HG03108 (cell line): ENCODE measurements at regions not wholly inside any gene's neighbourhood (a gene's known extent, or its start where the extent isn't known, plus 50 kb on each side); places are given as distances from the start of the nearest gene placed in this dataset.

Source experiments
- ATAC-seq: cut with Tn5 transposase; IDR thresholded peaks from one replicate; pipeline ENCODE4 v1.9.1; 2021; ENCODE audit warnings: moderate library complexity; ENCODE audit not compliant: unreplicated experiment

DNA sequence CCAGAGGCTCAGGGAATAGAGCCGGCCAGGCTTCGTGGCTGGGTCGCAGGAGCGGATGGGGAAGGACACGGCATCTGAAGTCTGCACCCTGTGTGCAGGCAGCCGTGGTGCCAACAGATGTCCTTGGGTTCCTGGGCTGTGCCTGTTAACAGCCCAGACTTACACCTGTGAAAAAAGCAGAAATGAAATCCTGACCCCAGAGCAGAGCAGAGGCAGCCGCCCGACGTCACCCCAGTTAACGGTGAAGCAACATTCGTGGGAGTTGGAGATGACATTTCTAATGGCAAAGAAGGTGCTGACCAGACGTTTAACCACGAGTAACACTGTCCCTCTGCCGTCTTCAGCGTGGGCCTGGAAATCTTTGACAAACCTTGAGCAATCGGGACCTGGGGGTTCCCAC is 200.3 kb upstream of the DIO3 start:
- ATAC-seq: no peak

GRCh38 chr14:101361451-101362433 is 199.6 kb upstream of the DIO3 start:
- ATAC-seq: no peak

GRCh38 chr14:101362529-101363260 is 198.6 kb upstream of the DIO3 start:
- no peak for ATAC-seq

- no peak for ATAC-seq
Observed at GRCh38 chr14:101363261-101363555, 198.1 kb upstream of the DIO3 start.

DNA sequence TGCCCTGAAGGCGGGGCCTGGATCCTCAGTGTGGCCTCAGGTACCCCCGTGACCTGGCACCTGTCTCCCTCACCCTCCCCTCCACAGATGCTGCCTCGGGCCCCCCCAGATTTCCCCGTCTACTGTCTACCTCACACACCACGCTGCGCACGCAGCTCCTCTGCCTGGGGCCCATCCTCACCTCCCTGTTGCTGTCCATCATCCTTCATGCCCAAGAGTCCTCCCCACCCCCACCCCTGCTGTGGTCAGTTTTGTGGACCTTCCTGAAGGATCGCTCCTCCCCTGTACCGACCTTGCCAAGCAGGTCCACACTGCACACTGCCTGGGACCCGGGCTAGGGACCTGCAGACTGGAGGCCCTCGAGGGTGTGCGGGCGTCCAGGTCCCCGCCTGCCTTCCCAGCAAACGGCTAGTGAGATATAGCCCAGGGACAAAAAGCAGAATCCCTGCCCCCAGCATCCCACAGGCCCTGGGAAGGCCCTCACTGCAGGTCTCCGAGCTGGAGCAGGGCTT is 197.4 kb upstream of the DIO3 start:
- no peak for ATAC-seq

- ATAC-seq: no peak
Observed at GRCh38 chr14:101364503-101365328, 196.6 kb upstream of the DIO3 start.

GRCh38 chr14:101365329-101366158 is 195.8 kb upstream of the DIO3 start:
- no peak for ATAC-seq

- ATAC-seq: no peak
Observed at GRCh38 chr14:101367421-101368261, 193.7 kb upstream of the DIO3 start.

DNA sequence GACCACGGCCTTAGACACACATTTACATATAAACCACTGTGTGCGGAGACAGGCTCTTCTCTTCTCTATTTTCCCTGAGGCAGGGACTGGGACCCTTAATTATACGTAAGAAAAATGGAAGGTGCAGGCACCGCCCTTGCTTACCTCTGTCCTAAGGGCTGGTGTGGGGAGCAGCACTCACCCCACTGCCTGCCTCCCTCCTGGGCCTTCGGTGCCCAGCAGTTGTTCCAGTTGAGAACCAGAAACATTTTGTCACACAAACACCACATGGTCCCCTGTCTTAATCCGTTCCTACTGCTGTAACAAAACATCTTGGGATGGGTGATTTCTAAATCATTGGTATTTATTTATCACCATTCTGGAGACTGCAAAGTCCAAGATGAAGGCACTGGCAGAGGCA is 192.7 kb upstream of the DIO3 start:
- no peak for ATAC-seq

DNA sequence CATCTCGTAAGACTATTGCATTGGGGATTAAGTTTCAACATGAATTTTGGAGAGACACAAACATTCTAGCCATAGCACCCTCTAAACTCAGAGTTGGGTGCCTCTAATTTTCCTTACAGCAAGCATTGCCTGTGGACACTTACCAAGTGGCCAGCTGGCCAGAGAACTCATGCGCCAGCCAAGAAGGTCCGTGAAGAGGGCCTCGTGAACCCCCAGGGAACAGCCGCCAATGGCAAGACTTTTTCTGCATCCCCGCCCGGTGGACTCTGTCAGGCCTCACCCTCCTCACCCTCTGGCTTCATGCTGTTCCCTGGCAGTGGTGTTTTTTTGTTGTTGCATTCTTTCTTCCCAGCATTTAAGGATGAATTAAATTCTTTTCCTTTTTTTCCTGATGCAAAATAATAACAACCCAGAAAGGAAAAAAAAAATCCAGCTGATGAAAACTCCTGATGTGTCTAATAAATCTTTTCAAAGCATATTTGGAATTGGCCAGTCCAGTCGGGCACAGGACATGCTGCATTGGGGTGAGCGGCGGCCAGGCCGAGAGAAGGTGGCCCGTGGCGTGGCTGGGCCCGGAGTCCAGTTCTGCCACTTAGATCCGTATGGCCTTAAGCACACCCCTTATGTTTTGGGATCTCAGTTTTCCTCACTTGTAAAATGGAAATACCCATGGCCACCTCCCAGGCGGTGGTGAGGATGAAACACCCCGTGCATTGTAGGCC is 191.9 kb upstream of the DIO3 start:
- no peak for ATAC-seq

- no peak for ATAC-seq
Observed at GRCh38 chr14:101369916-101370592, 191.2 kb upstream of the DIO3 start.

- no peak for ATAC-seq
Observed at GRCh38 chr14:101370593-101371569, 190.4 kb upstream of the DIO3 start.

DNA sequence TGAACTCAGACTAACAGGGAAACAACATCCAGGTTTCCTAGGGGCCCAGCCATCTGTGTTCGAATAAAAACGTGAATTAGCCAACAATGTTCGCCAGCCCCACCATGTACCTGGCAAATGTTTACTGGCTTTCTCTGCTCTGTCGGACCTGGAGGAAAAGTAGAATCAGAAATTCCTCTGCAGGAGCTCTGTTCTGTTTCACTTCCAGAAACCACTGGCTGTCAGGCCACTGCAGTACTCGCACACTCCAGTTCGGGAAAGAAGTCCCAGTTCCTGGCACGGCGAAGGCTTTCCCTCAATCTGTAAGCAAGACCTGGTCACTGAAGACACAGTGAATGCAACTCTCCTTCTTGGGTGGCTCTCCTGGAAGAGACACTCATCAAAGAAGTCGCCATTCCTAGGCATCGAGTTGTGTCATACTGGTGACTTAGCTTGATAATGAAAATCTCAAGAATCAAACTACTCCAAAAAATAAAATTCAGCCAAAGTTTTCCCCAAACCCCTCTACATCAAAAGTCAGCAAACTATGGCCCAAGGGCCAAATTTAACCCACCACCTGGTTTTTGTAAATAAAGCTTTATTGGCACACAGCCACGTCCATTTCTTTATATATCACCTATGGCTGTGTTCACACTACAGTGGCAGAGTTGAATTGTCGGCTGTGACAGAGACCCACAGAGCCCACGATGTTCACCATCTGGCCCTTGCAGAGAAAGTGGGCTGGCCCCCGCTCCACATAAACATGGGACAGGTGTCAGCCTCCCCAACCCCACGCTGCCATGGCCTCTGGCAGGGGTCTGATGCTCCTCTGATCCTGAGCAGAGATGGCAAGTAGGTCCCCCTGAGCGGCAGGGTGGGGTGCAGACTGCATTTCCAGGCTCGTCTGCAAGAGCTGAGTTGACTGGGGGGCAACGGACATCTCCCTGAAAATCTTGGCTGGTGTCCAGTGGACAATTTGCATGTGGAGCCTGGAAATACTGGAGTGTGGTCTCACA is 189.2 kb upstream of the DIO3 start:
- no peak for ATAC-seq

DNA sequence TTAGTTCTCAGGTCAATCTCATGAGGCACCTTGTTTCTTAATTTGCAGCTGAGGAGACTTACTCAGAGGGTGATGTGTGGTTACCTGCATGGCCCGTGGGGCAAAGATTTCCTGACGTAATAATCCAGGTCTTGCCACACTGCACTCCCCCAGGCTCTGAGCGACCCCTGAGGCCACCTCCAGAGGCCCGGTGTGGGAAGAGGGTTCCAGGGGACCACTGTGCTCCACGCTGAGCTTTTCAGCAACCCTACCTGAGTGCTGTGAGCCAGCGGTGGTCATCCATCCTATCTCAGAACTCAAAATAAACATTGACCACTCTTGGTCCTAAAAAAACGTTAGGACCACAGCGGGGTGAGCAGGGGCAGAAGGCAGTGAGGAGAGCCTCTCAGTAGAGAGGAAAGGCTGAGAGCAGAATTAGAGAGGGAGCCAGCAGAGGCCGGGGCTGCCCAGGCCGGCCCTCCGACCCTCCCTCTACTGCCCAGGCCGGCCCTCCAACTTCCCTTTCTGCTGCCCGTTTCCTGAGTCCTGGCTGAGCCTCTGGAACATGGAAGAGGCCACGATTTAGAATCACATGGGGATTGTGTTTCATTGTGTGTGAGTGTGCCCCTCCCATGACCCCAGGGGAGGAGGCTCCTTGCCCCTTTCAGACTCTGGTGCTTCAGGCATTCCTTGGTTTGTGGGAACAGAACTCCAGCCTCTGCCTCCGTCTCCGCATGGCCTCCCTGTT is 188.2 kb upstream of the DIO3 start:
- ATAC-seq: no peak

DNA sequence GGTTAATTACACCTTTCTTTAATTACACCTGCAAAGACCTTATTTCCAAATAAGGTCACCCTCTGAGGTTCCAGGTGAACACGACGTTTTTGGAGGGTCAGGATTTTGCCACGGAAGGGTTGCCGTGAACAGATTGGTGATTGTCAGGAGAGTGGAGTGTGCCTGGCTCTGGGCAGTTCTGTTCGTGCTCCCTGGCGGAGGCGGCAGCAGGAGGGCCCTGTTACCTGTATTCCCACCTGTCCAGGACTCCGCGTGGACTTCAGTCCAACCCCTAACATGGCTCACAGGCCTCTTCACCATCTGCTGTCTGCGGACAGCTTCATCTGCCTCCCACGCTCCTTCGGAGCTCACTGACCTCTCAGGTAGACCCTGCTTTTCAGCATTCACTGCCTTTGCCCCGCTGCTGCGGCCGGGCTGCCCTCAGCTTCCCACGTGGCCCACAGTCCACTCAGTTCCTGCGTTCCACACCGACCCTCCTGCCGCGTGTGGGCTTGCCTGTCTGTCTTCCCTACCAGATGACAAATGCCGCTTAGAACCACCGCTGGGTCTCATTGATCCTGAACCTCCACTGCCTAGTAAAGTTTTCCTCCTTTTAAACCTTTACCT is 187.5 kb upstream of the DIO3 start:
- ATAC-seq: no peak
